ENCODE measurements at regions not wholly inside any gene's neighbourhood (a gene's known extent, or its start where the extent isn't known, plus 50 kb on each side); places are given as distances from the start of the nearest gene placed in this dataset.

DNA sequence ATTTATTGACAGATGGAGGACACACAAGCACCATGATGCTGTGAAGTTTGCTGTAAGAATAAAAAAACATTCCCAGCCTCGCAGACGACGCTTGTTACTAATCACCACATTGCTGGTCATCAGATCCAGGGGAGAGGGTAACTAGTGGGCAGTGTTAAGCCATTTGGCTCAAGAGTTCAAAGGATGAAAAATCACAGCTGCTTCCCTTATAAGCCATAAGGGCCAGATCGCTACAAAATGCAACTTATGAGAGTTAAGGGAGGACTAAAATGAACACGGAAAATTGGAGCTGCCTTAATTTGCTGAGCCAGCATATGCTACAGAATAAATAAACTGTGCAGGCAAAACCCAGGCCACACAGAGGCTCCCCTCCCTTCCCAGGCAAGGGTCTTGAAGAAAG lies 522.6 kb downstream of the TDRD15 start:
- DNase-seq = no peak

DNA sequence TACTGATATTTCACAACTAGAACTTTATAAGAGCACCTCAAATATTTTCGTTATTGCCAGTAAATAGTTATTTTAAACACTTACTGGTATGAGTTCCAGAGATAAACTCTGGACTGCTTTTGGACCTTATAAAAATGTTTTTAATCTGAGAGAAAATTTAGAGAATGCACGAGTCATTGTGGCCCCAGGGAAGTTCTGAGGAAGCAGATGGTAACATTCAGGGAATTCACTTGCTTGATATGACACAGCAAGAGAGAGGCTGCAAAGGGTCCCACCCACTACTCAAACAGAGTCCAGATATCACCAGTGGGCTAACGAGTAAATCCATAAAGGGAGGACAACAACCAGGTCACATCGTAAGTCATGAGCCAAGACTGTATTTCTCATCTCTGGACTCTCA lies 526.8 kb downstream of the TDRD15 start:
- peak; percentile 41 for DNase-seq

DNA sequence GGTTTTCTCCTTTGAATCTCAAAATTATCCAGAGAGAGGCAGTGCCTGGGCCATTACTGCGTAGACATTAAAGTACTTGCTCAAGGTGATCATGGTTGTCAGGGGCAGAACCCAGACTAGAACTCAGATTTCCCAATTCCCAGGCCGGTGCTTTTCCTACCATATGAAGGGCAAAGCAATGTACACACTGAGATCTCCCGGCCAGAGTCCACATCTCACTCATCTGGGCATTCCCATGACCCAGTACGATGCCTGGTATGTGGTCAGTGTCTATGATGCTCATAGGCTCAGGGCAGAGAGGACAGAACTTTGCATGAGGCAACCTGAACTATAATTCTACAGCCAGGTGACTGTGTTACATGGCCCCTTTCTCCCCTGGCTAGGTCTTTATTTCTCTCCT lies 531.4 kb downstream of the TDRD15 start:
- DNase-seq = no peak

DNA sequence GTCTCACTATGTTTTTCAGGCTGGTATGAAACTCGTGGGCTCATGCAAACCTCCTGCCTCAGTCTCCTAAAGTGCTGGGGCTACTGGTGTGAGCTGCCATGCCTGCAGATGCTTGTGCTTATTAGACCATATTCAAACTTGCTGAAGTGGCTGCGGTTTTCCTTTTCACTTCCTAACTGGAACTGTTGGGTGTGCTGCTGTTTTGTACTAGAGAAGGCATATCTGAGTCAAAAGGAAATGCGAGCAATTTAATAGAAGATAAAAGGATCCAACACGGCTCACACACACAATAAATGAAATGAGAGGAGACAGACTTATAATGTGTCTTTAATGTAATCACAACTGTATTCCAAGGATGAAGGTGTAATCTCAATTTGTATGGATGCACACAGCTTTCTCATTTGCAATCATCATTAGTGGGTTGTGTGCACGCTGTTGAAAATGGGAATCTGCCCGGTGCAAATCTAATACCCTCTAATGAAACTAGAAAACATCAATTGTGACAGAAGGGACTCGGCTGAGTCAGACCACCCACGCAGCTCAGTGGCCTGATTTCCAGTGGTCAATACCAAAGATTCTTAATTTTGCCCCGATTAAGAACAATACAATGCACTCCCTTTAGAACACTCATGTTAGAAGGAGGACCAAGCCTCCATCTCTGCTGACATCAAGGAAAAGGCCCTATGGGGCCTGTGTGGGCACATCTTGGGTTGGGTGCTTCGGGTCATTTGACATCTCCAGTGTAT lies 532.7 kb downstream of the TDRD15 start:
- no peak for DNase-seq

DNA sequence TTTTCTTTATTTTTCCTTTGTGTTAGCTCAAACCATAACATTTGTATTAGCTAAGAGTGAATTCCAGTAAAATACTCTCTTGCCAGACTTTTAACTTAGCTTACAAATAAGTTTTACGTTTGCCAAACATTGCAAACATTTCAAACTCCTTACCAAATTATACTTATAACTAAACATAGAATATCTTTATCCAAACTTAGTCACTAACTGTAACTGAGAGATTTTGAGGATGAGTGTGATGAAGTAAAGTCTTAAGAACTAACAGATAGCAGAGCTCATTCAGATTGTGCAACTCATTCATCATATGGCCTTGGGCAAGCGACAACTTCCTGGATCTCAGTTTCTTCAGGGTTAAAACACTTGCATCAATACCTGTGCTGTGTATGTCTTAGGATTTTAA lies 533.7 kb downstream of the TDRD15 start:
- no peak for DNase-seq

DNA sequence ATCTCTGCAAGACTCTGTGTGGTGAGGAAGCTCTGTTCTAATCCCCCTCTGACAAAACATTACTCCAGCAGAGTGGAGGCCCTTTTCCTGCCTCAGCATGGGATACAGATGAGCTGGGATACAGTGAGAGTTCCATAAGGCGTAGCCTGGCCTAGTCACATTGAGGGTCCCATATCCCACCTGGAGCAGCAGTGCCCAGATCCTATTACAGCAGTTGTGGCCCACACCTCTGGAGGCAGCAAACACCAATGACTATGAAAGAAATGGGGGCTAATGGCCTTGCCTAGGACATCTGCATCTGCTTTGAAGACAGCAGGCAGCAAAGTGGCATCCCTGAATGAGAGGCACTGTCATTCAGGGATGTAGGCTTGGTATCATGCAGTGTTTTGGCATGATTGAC lies 534.5 kb downstream of the TDRD15 start:
- DNase-seq = no peak

DNA sequence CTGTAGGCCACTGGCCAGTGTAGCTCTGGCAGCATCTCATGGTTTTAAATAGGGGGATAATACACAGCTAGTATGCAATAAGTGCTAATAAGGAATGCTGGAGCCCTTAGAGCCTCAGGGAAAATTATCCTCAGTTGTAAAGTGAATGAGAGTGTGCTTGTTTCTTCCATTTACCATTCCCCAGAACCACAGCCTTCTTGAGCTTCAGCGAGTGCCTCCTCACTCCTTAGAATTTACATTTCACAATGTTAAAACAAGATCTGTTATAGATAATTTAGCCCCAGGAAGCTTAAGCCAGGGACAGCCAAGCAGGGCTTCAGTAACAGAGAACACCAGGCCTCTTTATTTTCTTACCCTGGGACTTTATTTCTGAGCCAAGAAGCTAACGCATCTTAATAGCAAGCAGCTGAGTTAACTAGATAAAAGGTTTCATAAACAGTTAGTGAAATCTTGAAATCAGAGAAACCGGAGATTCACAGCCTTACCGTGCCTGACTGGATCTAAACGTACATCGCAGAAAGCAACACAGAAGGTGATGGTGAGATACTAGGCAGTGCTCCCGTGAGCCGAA lies 535.2 kb downstream of the TDRD15 start:
- DNase-seq = no peak

DNA sequence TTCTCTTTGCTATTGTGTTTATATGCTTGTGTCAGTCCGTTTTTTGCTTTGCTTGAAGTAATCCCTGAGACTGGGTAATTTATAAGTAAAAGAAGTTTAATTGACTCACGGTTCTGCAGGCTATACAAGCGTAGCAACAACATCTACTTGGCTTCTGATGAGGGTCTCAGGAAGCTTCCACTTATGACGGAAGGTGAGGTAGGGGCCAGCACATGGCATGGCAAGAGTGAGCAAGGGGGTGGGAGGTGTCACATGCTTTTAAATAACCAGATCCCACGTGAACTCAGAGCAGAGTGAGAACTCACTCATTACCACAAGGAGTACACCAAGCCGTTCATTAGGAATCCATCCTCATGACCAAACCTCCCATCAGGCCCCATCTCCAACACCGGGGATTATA lies 540.3 kb downstream of the TDRD15 start:
- no peak for DNase-seq

DNA sequence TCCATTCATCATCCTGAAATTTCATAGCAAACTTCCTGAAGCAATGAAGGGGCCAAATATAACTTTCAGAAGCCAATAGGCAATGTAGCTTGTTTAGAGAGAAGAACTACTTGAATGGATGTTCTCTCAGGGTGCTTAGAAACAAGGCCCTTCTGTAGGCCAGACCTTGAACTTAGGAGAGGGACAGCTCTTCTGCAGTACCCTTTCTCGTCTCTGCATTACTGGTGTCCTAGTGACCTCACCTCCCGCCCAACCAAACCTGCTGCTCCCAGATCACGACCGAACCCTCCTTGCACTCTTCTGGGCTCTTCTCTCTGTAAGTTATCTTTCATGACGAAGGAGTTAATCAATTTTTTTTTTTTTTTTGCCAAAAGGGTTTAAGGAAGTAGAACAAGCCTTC lies 543.9 kb downstream of the TDRD15 start:
- DNase-seq = no peak

DNA sequence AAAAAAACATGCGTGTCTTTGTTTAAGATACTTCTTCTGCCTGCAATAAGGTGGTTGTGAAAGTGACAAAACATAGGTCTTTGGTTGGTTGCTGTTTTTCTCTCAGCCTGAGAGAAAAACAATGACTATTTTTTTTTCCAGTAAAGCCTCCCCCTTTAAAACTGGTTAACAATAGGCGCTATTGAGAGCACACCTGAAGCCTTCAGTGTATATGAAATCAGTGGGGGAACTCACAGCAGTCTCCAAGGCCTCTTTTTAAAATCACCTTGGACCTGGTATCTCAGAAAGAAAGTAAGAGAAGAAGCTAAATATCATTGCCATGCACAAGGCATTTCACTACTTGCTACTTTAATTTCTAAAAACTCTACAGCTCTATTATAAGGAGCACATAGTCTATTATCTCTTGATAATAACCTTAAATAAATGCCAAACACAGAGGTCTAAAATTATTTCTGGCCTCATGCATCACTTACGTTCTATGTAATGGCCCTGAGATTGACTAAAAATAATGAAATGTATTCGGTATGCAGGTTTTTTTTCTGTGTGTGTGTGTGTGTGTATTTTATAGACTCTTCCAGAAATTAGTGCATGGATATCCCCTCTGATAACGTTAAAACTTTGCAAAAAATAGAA lies 544.4 kb downstream of the TDRD15 start:
- no peak for DNase-seq

DNA sequence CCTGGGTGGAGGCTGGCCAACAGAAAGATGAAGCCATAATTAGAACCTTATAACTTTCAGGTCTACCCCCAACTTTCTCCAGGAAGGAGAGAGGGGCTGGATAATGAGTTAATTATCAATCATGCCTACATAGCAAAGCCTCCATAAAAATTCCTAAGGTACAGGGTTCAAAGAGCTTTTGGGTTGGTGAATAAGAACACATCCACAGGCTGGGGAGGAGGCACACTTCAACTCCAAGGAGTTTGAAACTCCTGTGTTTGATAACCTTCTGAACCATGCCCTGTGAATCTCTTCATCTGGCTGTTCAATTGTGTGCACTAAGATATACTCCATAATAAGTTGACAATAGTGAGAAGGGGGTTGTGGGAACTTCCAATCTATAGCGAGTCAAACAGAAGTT lies 552.3 kb downstream of the TDRD15 start:
- no peak for DNase-seq

DNA sequence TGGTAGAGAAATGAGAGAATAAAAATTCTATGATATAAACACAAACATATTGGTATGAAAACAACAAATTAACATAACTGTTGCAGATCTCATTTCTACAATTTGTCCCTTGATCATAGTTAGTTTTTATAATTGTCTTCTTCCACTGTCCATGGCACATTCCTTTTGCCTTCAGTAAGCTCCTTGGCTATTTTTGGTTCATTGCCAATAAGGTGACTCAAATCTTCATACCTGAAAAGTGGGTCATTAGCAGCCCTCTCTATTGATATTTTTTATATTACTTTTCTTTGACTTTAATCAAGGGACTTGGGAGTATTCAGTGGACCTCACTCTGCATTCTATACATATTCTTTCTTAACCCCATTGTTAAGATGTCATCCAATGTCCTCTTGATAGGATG lies 552.9 kb downstream of the TDRD15 start:
- peak; percentile 10 for DNase-seq

DNA sequence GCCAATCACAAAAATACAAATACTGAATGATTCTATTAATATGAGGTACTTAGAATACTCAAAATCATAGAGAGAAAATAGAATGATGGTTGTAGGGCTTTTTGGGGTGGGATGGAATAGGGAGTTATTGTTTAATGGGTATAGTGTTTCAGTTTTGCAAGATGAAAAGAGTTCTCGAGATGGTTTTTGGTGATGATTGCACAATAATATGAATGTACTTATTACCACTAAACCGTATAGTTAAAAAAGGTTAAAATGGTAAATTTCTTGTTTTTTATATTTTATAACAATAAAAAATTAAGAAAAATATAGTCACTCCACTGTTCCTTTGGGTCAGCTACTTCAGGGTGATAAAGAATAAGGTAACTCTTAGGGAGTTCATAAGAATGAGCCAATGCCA lies 560.1 kb downstream of the TDRD15 start:
- DNase-seq = no peak

DNA sequence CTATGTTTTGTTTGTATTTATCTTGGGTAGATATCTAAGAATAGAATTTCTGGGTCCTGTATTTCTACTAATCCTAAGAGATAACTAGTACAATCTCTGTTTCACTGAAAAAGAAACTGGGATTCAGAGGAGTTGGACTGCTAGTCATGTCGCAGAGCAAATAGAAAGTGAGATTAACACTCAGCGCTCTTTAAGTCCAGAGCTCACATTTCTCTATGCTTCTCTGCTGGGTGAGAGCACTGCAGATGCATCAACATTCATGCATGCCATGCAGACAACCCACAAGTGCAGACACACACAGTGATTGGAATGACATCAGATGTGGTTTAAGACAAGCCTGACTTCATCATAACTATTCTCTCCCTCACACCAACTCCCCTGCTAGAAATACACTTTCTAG lies 563.8 kb downstream of the TDRD15 start:
- DNase-seq = no peak

DNA sequence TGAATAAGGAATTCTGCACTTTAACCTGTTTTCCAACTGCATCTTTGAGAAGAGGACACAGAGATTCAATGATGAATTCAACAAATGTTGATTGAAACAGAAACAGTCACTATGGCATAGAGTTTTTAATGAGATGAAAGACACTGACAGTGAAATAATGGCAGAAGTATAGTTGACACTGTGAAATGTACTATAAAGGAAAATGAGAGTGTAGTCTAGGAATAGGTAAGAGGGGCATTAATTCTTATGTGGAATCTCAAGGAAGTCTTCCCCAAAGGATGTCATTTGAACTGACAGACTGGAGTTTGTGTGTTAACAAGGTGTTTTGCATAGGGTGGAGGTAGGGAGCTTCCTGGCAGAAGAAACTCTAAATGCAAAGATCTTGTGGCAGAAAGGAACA lies 566.2 kb downstream of the TDRD15 start:
- no peak for DNase-seq

DNA sequence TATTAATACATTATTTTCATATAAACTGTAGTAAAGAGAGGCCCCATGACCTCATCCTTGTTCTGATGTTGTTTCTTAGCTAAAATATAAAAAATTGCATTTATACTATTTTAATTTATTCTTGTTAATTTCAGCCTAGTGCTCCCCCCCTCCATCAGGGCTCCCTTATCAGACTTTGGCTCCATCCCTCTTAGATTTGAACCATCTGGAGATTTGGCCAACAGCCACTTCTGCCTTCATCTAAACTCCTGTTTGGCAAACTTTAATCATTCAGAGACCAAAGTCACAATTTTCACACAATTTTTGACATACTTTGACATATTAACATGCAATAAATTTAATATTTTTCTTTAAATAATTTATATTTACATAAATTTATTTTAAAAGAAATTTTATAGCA lies 569.3 kb downstream of the TDRD15 start:
- DNase-seq = no peak

DNA sequence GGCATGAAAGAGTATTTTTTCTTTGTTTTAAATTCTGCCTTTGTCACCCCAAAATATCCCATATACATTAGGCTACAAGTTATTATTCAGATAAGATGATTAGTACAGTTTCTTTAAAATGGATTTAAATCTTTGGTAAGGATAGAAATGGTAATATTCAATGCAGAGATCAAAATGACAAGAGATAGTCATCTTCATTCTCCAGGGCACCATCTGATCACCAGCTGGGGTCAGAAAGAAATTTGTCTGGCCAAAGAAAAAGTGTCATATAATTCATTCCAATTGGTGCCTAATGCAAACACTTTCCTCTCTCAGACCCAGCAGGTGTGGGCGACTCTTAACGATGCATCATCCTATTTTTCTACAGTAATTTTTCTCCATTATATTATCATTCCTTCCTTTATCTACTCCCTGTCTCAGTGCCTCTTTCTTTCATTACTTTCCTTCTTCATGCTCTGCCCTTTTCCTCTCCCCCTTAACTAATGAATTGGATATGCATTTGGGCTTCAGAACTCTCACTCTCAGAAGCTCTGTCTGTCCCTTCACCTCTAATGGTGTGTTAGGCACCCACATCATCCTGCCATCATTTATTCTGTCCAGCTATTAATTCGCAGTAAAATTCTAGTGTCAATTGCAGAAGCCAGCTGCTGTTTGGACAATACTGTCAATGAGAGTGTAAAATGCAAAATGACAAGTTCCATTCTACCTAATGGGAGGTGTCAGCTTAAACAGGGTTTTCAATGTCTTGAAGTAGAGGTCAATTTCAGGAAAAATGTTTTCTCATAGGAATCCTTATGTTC lies 570.5 kb downstream of the TDRD15 start:
- no peak for DNase-seq

DNA sequence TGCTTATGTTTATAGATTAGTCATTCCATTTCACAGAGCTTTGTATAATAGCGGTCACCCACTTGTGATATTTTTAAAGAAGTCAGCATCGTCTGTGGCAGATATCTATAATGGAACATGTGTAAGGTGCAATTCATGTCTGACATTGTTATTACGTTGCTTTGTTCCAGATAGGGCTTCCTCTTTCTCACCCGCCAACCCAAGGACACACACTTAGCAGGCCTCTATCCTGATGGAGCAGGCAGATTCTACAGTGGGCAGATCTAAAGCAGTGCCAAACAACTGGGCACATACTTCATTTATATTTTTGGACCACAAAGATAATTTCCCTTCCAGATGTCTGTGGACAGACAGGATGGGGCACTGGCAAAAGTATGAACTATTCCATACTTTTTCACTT lies 573.1 kb downstream of the TDRD15 start:
- no peak for DNase-seq

DNA sequence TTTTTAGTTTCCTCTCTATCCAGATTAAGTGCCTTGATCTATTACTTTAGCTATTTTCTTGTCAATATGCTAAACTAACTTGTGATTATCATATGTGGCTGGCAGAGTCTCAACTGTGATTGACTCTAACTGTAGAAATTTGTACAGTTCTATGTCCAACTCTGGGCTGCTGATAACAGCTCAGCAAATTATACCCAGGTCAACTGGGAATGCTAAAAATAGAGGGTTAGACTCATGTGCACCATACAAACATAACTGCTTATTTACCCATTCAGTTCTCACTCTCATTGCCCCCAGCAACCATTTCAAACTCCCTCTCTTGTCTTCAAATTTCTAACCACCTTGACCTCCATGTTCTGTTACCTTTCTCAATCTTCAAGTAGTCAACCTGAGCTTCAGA lies 576.9 kb downstream of the TDRD15 start:
- no peak for DNase-seq

DNA sequence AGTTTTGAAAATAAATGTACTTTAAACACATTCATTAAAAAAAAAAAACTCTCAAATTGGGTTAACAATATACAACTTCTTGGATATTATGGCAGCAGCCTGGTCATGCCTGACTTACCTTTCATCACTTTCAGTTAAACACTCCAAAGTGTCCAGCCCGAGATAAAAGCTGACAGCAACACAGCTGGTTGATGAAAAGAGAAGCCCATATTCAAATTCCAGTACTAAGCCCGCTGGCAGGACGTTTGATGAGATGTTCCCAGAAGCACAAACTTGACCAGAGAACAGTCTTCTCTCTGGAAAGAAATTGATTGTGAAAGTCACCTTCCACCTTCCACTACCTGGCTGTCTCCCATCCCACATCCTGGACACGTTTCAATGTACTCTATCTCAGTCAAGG lies 586.3 kb downstream of the TDRD15 start:
- DNase-seq = no peak

DNA sequence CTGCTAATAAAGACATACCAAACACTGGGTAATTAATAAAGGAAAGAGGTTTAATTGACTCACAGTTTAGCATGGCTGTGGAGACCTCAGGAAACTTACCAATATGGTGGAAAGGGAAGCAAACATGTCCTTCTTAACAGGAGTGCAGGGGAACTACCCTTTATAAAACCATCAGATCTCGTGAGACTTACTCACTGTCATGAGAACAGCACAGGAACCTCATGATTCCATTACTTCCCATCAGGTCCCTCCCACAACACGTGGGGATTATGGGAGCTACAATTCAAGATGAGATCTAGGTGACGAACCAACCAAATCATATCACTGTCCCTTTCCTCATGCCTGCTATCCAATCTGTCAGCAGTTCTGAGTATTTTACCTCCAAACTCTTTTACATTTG lies 586.7 kb downstream of the TDRD15 start:
- DNase-seq = no peak

DNA sequence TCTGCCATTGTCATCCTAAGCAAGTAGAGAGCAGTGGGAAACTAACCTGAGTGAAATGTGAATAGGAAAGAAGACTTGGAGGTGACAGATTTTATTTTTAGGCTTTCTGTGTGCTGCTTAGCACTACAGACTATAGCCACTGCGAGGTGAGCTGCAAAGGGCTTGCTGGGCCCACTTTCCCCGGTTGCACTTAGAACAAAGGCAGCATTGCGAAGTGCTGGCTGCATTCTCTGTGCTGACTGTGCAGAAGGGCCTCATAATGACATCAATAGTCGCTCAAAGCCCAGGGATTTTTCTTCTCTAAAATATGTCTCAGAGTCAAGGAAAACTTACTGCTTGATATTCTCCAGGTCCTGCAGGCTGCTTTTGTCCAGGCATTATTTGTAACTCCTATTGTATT lies 592.1 kb downstream of the TDRD15 start:
- DNase-seq = no peak

DNA sequence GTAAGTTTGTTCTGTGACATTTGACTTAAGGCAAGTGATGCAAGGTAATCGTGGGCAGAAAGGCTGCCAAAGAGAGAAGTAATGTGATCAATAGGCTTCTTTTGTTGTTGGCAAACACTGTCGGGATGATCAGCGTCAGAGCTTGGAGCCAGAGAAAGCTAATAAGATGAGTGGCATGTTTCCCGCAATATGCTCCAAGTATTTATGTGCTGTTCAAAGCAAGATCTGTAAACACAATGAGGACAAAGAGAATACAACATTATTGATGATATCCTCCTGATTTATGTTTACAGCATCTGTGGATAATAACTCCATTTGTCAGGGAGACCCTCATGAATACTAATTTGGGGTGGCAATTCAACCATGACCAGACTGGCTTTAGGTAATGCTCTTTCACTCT lies 603.3 kb downstream of the TDRD15 start:
- DNase-seq = no peak

DNA sequence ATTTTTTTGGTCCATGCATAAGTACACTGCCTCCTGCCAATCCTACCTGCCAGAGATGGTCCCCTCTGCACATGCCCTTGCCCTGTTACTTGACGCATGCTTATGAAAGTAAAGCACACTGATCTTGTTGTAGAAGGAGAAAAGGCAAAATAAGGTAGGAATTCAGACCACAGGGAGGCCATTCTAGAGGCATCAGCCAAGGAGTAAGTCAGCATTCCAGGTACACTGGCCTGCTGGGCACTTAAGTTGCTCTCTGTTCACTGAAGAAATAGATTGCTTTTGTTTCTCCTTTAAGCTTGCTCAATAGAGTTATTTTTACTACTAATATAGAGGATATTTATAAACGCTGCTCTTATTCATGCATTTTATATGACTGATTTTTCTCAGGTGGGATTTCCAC lies 604.4 kb downstream of the TDRD15 start:
- no peak for DNase-seq
